GM19397 (cell line): ENCODE measurements at regions not wholly inside any gene's neighbourhood (a gene's known extent, or its start where the extent isn't known, plus 50 kb on each side); places are given as distances from the start of the nearest gene placed in this dataset.
"Not testable (repeated sequence)": the region's sequence is repeated elsewhere in the genome, so short reads cannot be mapped to it uniquely, and the experiment has no call there.

Experiments used
- ATAC-seq: cut with Tn5 transposase; IDR thresholded peaks from one replicate; pipeline ENCODE4 v1.9.1; 2021; ENCODE audit warnings: mild to moderate bottlenecking, moderate library complexity; ENCODE audit not compliant: unreplicated experiment

- ATAC-seq, result not testable (repeated sequence)
Observed at GRCh38 chr9:7626571-7627029, 173.0 kb downstream of the DMAC1 start.

- no peak for ATAC-seq
Observed at GRCh38 chr9:7622481-7622880, 177.1 kb downstream of the DMAC1 start.

GRCh38 chr9:7615344-7615743 is 184.2 kb downstream of the DMAC1 start:
- ATAC-seq, result no peak

- ATAC-seq, result no peak
Observed at GRCh38 chr9:7613931-7614330, 185.6 kb downstream of the DMAC1 start.

- ATAC-seq, result no peak
Observed at GRCh38 chr9:7608261-7608660, 191.3 kb downstream of the DMAC1 start.

GRCh38 chr9:7607421-7607820 is 192.2 kb downstream of the DMAC1 start:
- no peak for ATAC-seq

GRCh38 chr9:7606591-7606990 is 193.0 kb downstream of the DMAC1 start:
- ATAC-seq, result no peak

GRCh38 chr9:7601739-7602138 is 197.8 kb downstream of the DMAC1 start:
- ATAC-seq, result no peak

- no peak for ATAC-seq
Observed at GRCh38 chr9:7597716-7598115, 201.9 kb downstream of the DMAC1 start.

- ATAC-seq, result no peak
Observed at GRCh38 chr9:7592321-7593316, 207.0 kb downstream of the DMAC1 start.

- no peak for ATAC-seq
Observed at GRCh38 chr9:7591501-7591900, 208.1 kb downstream of the DMAC1 start.

- ATAC-seq, result no peak
Observed at GRCh38 chr9:7580568-7580967, 219.0 kb downstream of the DMAC1 start.

- no peak for ATAC-seq
Observed at GRCh38 chr9:7579351-7579750, 220.2 kb downstream of the DMAC1 start.

- ATAC-seq, result no peak
Observed at GRCh38 chr9:7578951-7579350, 220.6 kb downstream of the DMAC1 start.

- peak; percentile 85 for ATAC-seq
Observed at GRCh38 chr9:7570107-7570720, 229.4 kb downstream of the DMAC1 start.

GRCh38 chr9:7567687-7568086 is 231.9 kb downstream of the DMAC1 start:
- no peak for ATAC-seq

- no peak for ATAC-seq
Observed at GRCh38 chr9:7561527-7562080, 238.0 kb downstream of the DMAC1 start.

GRCh38 chr9:7560669-7561305 is 238.8 kb downstream of the DMAC1 start:
- ATAC-seq, result no peak

- no peak for ATAC-seq
Observed at GRCh38 chr9:7554699-7555098, 244.9 kb downstream of the DMAC1 start.

- ATAC-seq, result not testable (repeated sequence)
Observed at GRCh38 chr9:7552706-7553105, 246.9 kb downstream of the DMAC1 start.

- ATAC-seq, result no peak
Observed at GRCh38 chr9:7549249-7549648, 250.3 kb downstream of the DMAC1 start.
